ENCODE measurements at regions not wholly inside any gene's neighbourhood (a gene's known extent, or its start where the extent isn't known, plus 50 kb on each side); places are given as distances from the start of the nearest gene placed in this dataset.

GRCh38 chr2:188187726-188188125 is 103.9 kb upstream of the GULP1 start:
- H3K4me3 ChIP-seq (ENCODE audit: low read depth, low read length) = no peak overlapping the region
- TF ChIP-seq CTCF (IDR thresholded peaks at IDR 0.05; ENCODE audit: insufficient read depth, low read depth, low read length, missing control alignments) = no peak
- no peak for DNase-seq (ENCODE audit: low read depth)

- no peak for TF ChIP-seq CTCF (IDR thresholded peaks at IDR 0.05; ENCODE audit: insufficient read depth, low read depth, low read length, missing control alignments)
- no peak for DNase-seq (ENCODE audit: low read depth)
Observed at GRCh38 chr2:188189356-188189755, 102.3 kb upstream of the GULP1 start.

GRCh38 chr2:188193230-188193629 is 98.4 kb upstream of the GULP1 start:
- no peak for DNase-seq (ENCODE audit: low read depth)
- no peak overlapping the region for H3K4me3 ChIP-seq (ENCODE audit: low read depth, low read length)
- TF ChIP-seq CTCF (IDR thresholded peaks at IDR 0.05; ENCODE audit: insufficient read depth, low read depth, low read length, missing control alignments) = no peak

More at GRCh38 chr2:188189356-188189755, 102.3 kb upstream of the GULP1 start:
- no peak overlapping the region for H3K4me3 ChIP-seq (ENCODE audit: low read depth, low read length)

GRCh38 chr2:188196343-188197008 is 95.2 kb upstream of the GULP1 start:
- no peak for TF ChIP-seq CTCF (IDR thresholded peaks at IDR 0.05; ENCODE audit: insufficient read depth, low read depth, low read length, missing control alignments)
- no peak overlapping the region for H3K4me3 ChIP-seq (ENCODE audit: low read depth, low read length)
- no peak for DNase-seq (ENCODE audit: low read depth)

- no peak for TF ChIP-seq CTCF (IDR thresholded peaks at IDR 0.05; ENCODE audit: insufficient read depth, low read depth, low read length, missing control alignments)
- DNase-seq (ENCODE audit: low read depth) = no peak
- H3K4me3 ChIP-seq (ENCODE audit: low read depth, low read length) = no peak overlapping the region
Observed at GRCh38 chr2:188199716-188200128, 92.0 kb upstream of the GULP1 start.

- TF ChIP-seq CTCF (IDR thresholded peaks at IDR 0.05; ENCODE audit: insufficient read depth, low read depth, low read length, missing control alignments) = no peak
- DNase-seq (ENCODE audit: low read depth) = no peak
Observed at GRCh38 chr2:188201639-188202038, 90.0 kb upstream of the GULP1 start.

GRCh38 chr2:188202777-188203176 is 88.9 kb upstream of the GULP1 start:
- DNase-seq (ENCODE audit: low read depth) = no peak
- no peak overlapping the region for H3K4me3 ChIP-seq (ENCODE audit: low read depth, low read length)
- no peak for TF ChIP-seq CTCF (IDR thresholded peaks at IDR 0.05; ENCODE audit: insufficient read depth, low read depth, low read length, missing control alignments)

More at GRCh38 chr2:188201639-188202038, 90.0 kb upstream of the GULP1 start:
- H3K4me3 ChIP-seq (ENCODE audit: low read depth, low read length) = no peak overlapping the region

Measured in GM12865 (cell line).